ENCODE measurements at regions not wholly inside any gene's neighbourhood (a gene's known extent, or its start where the extent isn't known, plus 50 kb on each side); places are given as distances from the start of the nearest gene placed in this dataset.

GRCh38 chr12:112682586-112682985 lies 109.0 kb upstream of the RPH3A start:
- no TSS peak for BruUV-seq (replicated peaks)

More at GRCh38 chr12:112682586-112682985, 109.0 kb upstream of the RPH3A start:
- no peak overlapping the region for H4K5ac ChIP-seq (ENCODE audit: low read depth, low read length)
- dilution Hi-C loops (cut with HindIII; ENCODE audit: low sequenced_read_pairs, unreplicated experiment) (no loop called here), intact Hi-C loops (cut with micrococcal nuclease) (no loop called here), in situ Hi-C loops (cut with MboI; ENCODE audit: low sequenced_read_pairs) (no loop called here)
- DNase-seq (no peak), ATAC-seq (ENCODE audit: low read depth) (no peak)
- H3K4me3 ChIP-seq (ENCODE audit: insufficient read depth, low read depth, low read length) = no peak overlapping the region
- no peak overlapping the region for H2AFZ ChIP-seq (replicated peaks; ENCODE audit: low read length, poor library complexity)
- no peak overlapping the region for H2AK9ac ChIP-seq (replicated peaks; ENCODE audit: low read depth, low read length, poor library complexity)
- WGBS, 2 experiments (ENCODE audit: extremely low coverage in 2 of 2, insufficient read length in 1 of 2) = no CpG with 5 or more reads among the region's 2 CpGs
- no peaks in the 10 kb centered on the region for H3K79me1 ChIP-seq (ENCODE audit: low read depth in 1 of 2, low read length in 2 of 2)
- no peak for TF ChIP-seq MAFK (IDR thresholded peaks at IDR 0.05; ENCODE audit: low read depth, low read length)
- no peak for TF ChIP-seq POLR2A (IDR thresholded peaks at IDR 0.05; ENCODE audit: low read depth, low read length)
- no peak for TF ChIP-seq NFE2L2 (IDR thresholded peaks at IDR 0.05; ENCODE audit: low read depth, low read length)
- TF ChIP-seq CTCF (conservative IDR thresholded peaks at IDR 0.05; ENCODE audit: low read depth, low read length) = no peak
- TF ChIP-seq FOS (IDR thresholded peaks at IDR 0.05; ENCODE audit: low read depth, low read length) = no peak
- TF ChIP-seq MAZ (IDR thresholded peaks at IDR 0.05; ENCODE audit: borderline replicate concordance, low read depth, low read length) = no peak
- no peak for TF ChIP-seq ELK1 (IDR thresholded peaks at IDR 0.05; ENCODE audit: borderline replicate concordance, low read depth, low read length)
- TF ChIP-seq USF2 (IDR thresholded peaks at IDR 0.05; ENCODE audit: low read depth, low read length) = no peak
- no peak for TF ChIP-seq CEBPB (IDR thresholded peaks at IDR 0.05; ENCODE audit: low read depth, low read length)
- no peak for TF ChIP-seq RAD21 (IDR thresholded peaks at IDR 0.05; ENCODE audit: low read length)
- TF ChIP-seq SMC3 (IDR thresholded peaks at IDR 0.05; ENCODE audit: low read depth, low read length) = no peak
- TF ChIP-seq CHD1 (IDR thresholded peaks at IDR 0.05; ENCODE audit: low read depth, low read length) = no peak
- no peak overlapping the region for H4K91ac ChIP-seq (ENCODE audit: insufficient read depth, low read depth, low read length)
- no peak overlapping the region for H3K56ac ChIP-seq (ENCODE audit: extremely low read depth, insufficient read depth, low read length)
- no peak overlapping the region for H2BK15ac ChIP-seq (ENCODE audit: low read depth, low read length)
- no peak overlapping the region for H3K23ac ChIP-seq (ENCODE audit: low read depth, low read length)
- H3K4me1 ChIP-seq (ENCODE audit: control insufficient read depth, insufficient read depth, low read length) = no peaks in the 10 kb centered on the region
- no peaks in the 10 kb centered on the region for H4K20me1 ChIP-seq (ENCODE audit: insufficient read depth, low read length)
- H4K8ac ChIP-seq (ENCODE audit: low read depth in 2 of 2, low read length in 2 of 2) = no peak overlapping the region
- H3K36me3 ChIP-seq (ENCODE audit: control insufficient read depth, insufficient read depth, low read length) = no peaks in the 10 kb centered on the region
- H3K9me3 ChIP-seq (ENCODE audit: control insufficient read depth, insufficient read depth, low read length) = no peaks in the 10 kb centered on the region
- H3K4ac ChIP-seq (ENCODE audit: low read depth, low read length) = no peak overlapping the region
- CTCF ChIA-PET = no interaction called here
- no peak overlapping the region for H3K27ac ChIP-seq (ENCODE audit: insufficient read depth, low read length)
- H3K4me2 ChIP-seq (ENCODE audit: low read depth, low read length) = no peak overlapping the region
- no peak overlapping the region for H3K14ac ChIP-seq (replicated peaks; ENCODE audit: low read depth, low read length)
- H3K27me3 ChIP-seq (ENCODE audit: control insufficient read depth, insufficient read depth, low read length) = no peaks in the 10 kb centered on the region
- no peak overlapping the region for H2BK5ac ChIP-seq (ENCODE audit: low read depth, low read length, poor library complexity, severe bottlenecking)
- H3K9ac ChIP-seq (ENCODE audit: low read depth, low read length) = no peak overlapping the region
- H2AK5ac ChIP-seq (ENCODE audit: low read depth, low read length) = no peak overlapping the region
- no peak overlapping the region for H3K18ac ChIP-seq (ENCODE audit: low read depth, low read length)
- no peak overlapping the region for H2BK120ac ChIP-seq (ENCODE audit: low read depth, low read length)
- POLR2A ChIA-PET (ENCODE audit: unreplicated experiment) = no interaction called here
- H2BK20ac ChIP-seq (ENCODE audit: low read depth, low read length) = no peak overlapping the region
- H3K9me1 ChIP-seq (ENCODE audit: insufficient read depth, low read length) = no peaks in the 10 kb centered on the region
